Panc1 (cell line): ENCODE measurements at regions not wholly inside any gene's neighbourhood (a gene's known extent, or its start where the extent isn't known, plus 50 kb on each side); places are given as distances from the start of the nearest gene placed in this dataset.

Experiments
- CTCF ChIP-seq: fragments of 450-650 bp; IDR thresholded peaks from 2 replicates; pipeline ENCODE4 v1.5.1; 2017; ENCODE audit warnings: mild to moderate bottlenecking
- POLR2AphosphoS5 ChIP-seq: IDR thresholded peaks from 2 replicates; pipeline ENCODE4 v1.6.1; 2012; ENCODE audit warnings: mild to moderate bottlenecking, low read depth, low read length, moderate library complexity
- SIN3A ChIP-seq: IDR thresholded peaks from 2 replicates; pipeline ENCODE4 v1.6.1; 2012; ENCODE audit warnings: low read depth, mild to moderate bottlenecking, low read length, moderate library complexity, borderline replicate concordance; ENCODE audit not compliant: insufficient read depth

- TF ChIP-seq POLR2AphosphoS5, result no peak
- TF ChIP-seq SIN3A, result no peak
- TF ChIP-seq CTCF, result no peak
Measured at GRCh38 chr10:2494399-2494798, 572.9 kb upstream of the PFKP start.
